ENCODE measurements at regions not wholly inside any gene's neighbourhood (a gene's known extent, or its start where the extent isn't known, plus 50 kb on each side); places are given as distances from the start of the nearest gene placed in this dataset.

GRCh38 chr12:88922816-88923215 is 342.5 kb upstream of the KITLG start:
- Histone ChIP-seq H3K27ac (no peak overlapping the region), H3K27me3 (no peaks in the 10 kb centered on the region), H3K4me3 (no peak overlapping the region), H3K9me3 (no peaks in the 10 kb centered on the region), H3K36me3 (no peaks in the 10 kb centered on the region), H3K4me1 (ENCODE audit: insufficient read depth) (no peaks in the 10 kb centered on the region)
- intact Hi-C loops (cut with DNase I) = no loop called here
- TF ChIP-seq CTCF (IDR thresholded peaks at IDR 0.05) = no peak
- no peak for TF ChIP-seq EP300 (IDR thresholded peaks at IDR 0.05)
- no peak for DNase-seq
- WGBS, 3 donors = 72 to 77% (median 76%) methylated on average over 1 of the region's 1 CpG

GRCh38 chr12:88921890-88922532 is 341.7 kb upstream of the KITLG start:
- Histone ChIP-seq H3K4me3 (no peak overlapping the region), H3K27ac (no peak overlapping the region), H3K36me3 (no peaks in the 10 kb centered on the region), H3K27me3 (no peaks in the 10 kb centered on the region), H3K4me1 (ENCODE audit: insufficient read depth) (no peaks in the 10 kb centered on the region), H3K9me3 (no peaks in the 10 kb centered on the region)
- no peak for DNase-seq
- intact Hi-C loops (cut with DNase I) = no loop called here
- WGBS, 3 donors = 78 to 85% (median 82%) methylated on average over 3 of the region's 3 CpGs
- TF ChIP-seq POLR2A (IDR thresholded peaks at IDR 0.05) (no peak), EP300 (IDR thresholded peaks at IDR 0.05) (no peak), CTCF (IDR thresholded peaks at IDR 0.05) (no peak)

- H3K36me3 ChIP-seq = no peaks in the 10 kb centered on the region
- no peak overlapping the region for H3K27ac ChIP-seq
- DNase-seq = no peak
- H3K4me3 ChIP-seq = no peak overlapping the region
- H3K27me3 ChIP-seq = no peaks in the 10 kb centered on the region
- no peak for TF ChIP-seq CTCF (IDR thresholded peaks at IDR 0.05)
- intact Hi-C loops (cut with DNase I) = no loop called here
- no peaks in the 10 kb centered on the region for H3K9me3 ChIP-seq
- WGBS, 3 donors = 74 to 84% (median 84%) methylated on average over 1 of the region's 1 CpG
- H3K4me1 ChIP-seq (ENCODE audit: insufficient read depth) = no peaks in the 10 kb centered on the region
These were observed 341.2 kb upstream of the KITLG start for GRCh38 chr12:88921434-88921833.

- no peaks in the 10 kb centered on the region for H3K4me1 ChIP-seq (ENCODE audit: insufficient read depth)
- intact Hi-C loops (cut with DNase I) = no loop called here
- H3K36me3 ChIP-seq = no peaks in the 10 kb centered on the region
- WGBS, 3 donors = 36 to 55% (median 47%) methylated on average over 1 of the region's 1 CpG
- H3K27me3 ChIP-seq = no peaks in the 10 kb centered on the region
- no peak overlapping the region for H3K4me3 ChIP-seq
- TF ChIP-seq CTCF (IDR thresholded peaks at IDR 0.05) (no peak), EP300 (IDR thresholded peaks at IDR 0.05) (no peak), POLR2A (IDR thresholded peaks at IDR 0.05) (no peak)
- H3K27ac ChIP-seq = no peak overlapping the region
- no peaks in the 10 kb centered on the region for H3K9me3 ChIP-seq
- no peak for DNase-seq
These were observed 337.9 kb upstream of the KITLG start for GRCh38 chr12:88918161-88918560.

Measured in ovary (tissue), 7 donors.